ENCODE measurements at regions not wholly inside any gene's neighbourhood (a gene's known extent, or its start where the extent isn't known, plus 50 kb on each side); places are given as distances from the start of the nearest gene placed in this dataset.

GRCh38 chr1:25103164-25103795 lies 129.0 kb downstream of the SYF2 start:
- DNase-seq (ENCODE audit: low read depth in 2 of 2) = no peak

- no peak for DNase-seq (ENCODE audit: low read depth in 2 of 2)
Measured at GRCh38 chr1:25100151-25100833, 132.0 kb downstream of the SYF2 start.

- no peak for DNase-seq (ENCODE audit: low read depth in 2 of 2)
Measured at GRCh38 chr1:25099343-25099951, 132.9 kb downstream of the SYF2 start.

- DNase-seq (ENCODE audit: low read depth in 2 of 2) = no peak
Measured at GRCh38 chr1:25098717-25099116, 133.6 kb downstream of the SYF2 start.

- DNase-seq (ENCODE audit: low read depth in 2 of 2) = no peak
Measured at GRCh38 chr1:25096307-25097150, 135.8 kb downstream of the SYF2 start.

- DNase-seq (ENCODE audit: low read depth in 2 of 2) = no peak
Measured at GRCh38 chr1:25095635-25096200, 136.6 kb downstream of the SYF2 start.

GRCh38 chr1:25094995-25095394 lies 137.3 kb downstream of the SYF2 start:
- no peak for DNase-seq (ENCODE audit: low read depth in 2 of 2)

GRCh38 chr1:25094229-25094628 lies 138.1 kb downstream of the SYF2 start:
- DNase-seq (ENCODE audit: low read depth in 2 of 2) = no peak

- no peak for DNase-seq (ENCODE audit: low read depth in 2 of 2)
Measured at GRCh38 chr1:25091658-25092057, 140.6 kb downstream of the SYF2 start.

GRCh38 chr1:25090707-25091422 lies 141.4 kb downstream of the SYF2 start:
- DNase-seq (ENCODE audit: low read depth in 2 of 2) = no peak

- no peak for DNase-seq (ENCODE audit: low read depth in 2 of 2)
Measured at GRCh38 chr1:25089772-25090171, 142.5 kb downstream of the SYF2 start.

GRCh38 chr1:25088946-25089345 lies 143.4 kb downstream of the SYF2 start:
- no peak for DNase-seq (ENCODE audit: low read depth in 2 of 2)

- DNase-seq (ENCODE audit: low read depth in 2 of 2) = no peak
Measured at GRCh38 chr1:25088180-25088701, 144.1 kb downstream of the SYF2 start.

- DNase-seq (ENCODE audit: low read depth in 2 of 2) = no peak
Measured at GRCh38 chr1:25086518-25087079, 145.7 kb downstream of the SYF2 start.

- DNase-seq (ENCODE audit: low read depth in 2 of 2) = no peak
Measured at GRCh38 chr1:25084407-25084806, 147.9 kb downstream of the SYF2 start.

GRCh38 chr1:25083481-25084345 lies 148.6 kb downstream of the SYF2 start:
- no peak for DNase-seq (ENCODE audit: low read depth in 2 of 2)

GRCh38 chr1:25082995-25083394 lies 149.3 kb downstream of the SYF2 start:
- DNase-seq (ENCODE audit: low read depth in 2 of 2) = no peak

- DNase-seq (ENCODE audit: low read depth in 2 of 2) = no peak
Measured at GRCh38 chr1:25082216-25082899, 149.9 kb downstream of the SYF2 start.

- DNase-seq (ENCODE audit: low read depth in 2 of 2) = no peak
Measured at GRCh38 chr1:25081496-25081895, 150.8 kb downstream of the SYF2 start.
